ENCODE measurements at regions not wholly inside any gene's neighbourhood (a gene's known extent, or its start where the extent isn't known, plus 50 kb on each side); places are given as distances from the start of the nearest gene placed in this dataset.
A peak's percentile ranks its signal among the peaks of the same experiment; 100 is the strongest.

- DNase-seq = no peak
- 86 to 93% (median 89%) methylated on average over 4 of the region's 4 CpGs for WGBS, 3 donors
- no peak for TF ChIP-seq CTCF (IDR thresholded peaks at IDR 0.05)
- H3K9me3 ChIP-seq = peaks cover 14% of the 10 kb centered on the region
- no peaks in the 10 kb centered on the region for H3K36me3 ChIP-seq (ENCODE audit: insufficient read depth in 1 of 2, low read depth in 1 of 2)
- H3K4me1 ChIP-seq = peaks cover 9% of the 10 kb centered on the region
- H3K27ac ChIP-seq = no peak overlapping the region
- no peak for ATAC-seq
- intact Hi-C loops (cut with DNase I) = no loop called here
- no peaks in the 10 kb centered on the region for H3K27me3 ChIP-seq (ENCODE audit: insufficient read depth in 3 of 3, low read length in 2 of 3)
- H3K4me3 ChIP-seq = no peak overlapping the region
Measured at GRCh38 chr10:78330884-78331283, 297.2 kb downstream of the RPS24 start.

GRCh38 chr10:78331391-78331922 is 297.8 kb downstream of the RPS24 start:
- Histone ChIP-seq H3K4me1 (peaks cover 10% of the 10 kb centered on the region), H3K27ac (no peak overlapping the region), H3K9me3 (peaks cover 8% of the 10 kb centered on the region), H3K27me3 (ENCODE audit: insufficient read depth in 3 of 3, low read length in 2 of 3) (no peaks in the 10 kb centered on the region), H3K4me3 (no peak overlapping the region), H3K36me3 (ENCODE audit: insufficient read depth in 1 of 2, low read depth in 1 of 2) (no peaks in the 10 kb centered on the region)
- no peak for TF ChIP-seq CTCF (IDR thresholded peaks at IDR 0.05)
- 61 to 79% (median 75%) methylated on average over 6 of the region's 6 CpGs for WGBS, 3 donors
- DNase-seq = peak in 1 of 2 donors; percentile 27
- intact Hi-C loops (cut with DNase I) = no loop called here
- peak in 3 of 4 donors; percentile 16 to 35 (median 18) for ATAC-seq

- peak in 1 of 4 donors; percentile 58 for ATAC-seq
- Histone ChIP-seq H3K4me1 (peaks cover 10% of the 10 kb centered on the region), H3K27ac (no peak overlapping the region), H3K4me3 (no peak overlapping the region), H3K27me3 (ENCODE audit: insufficient read depth in 3 of 3, low read length in 2 of 3) (no peaks in the 10 kb centered on the region), H3K9me3 (peaks cover 3% of the 10 kb centered on the region), H3K36me3 (ENCODE audit: insufficient read depth in 1 of 2, low read depth in 1 of 2) (no peaks in the 10 kb centered on the region)
- DNase-seq = peak in 1 of 2 donors; percentile 43
- 71 to 87% (median 77%) methylated on average over 7 of the region's 7 CpGs for WGBS, 3 donors
- intact Hi-C loops (cut with DNase I) = no loop called here
- no peak for TF ChIP-seq CTCF (IDR thresholded peaks at IDR 0.05)
Measured at GRCh38 chr10:78332012-78332411, 298.3 kb downstream of the RPS24 start.

- intact Hi-C loops (cut with DNase I) = no loop called here
- DNase-seq (no peak), ATAC-seq (no peak)
- Histone ChIP-seq H3K4me1 (peaks cover 10% of the 10 kb centered on the region), H3K9me3 (no peaks in the 10 kb centered on the region), H3K4me3 (no peak overlapping the region), H3K36me3 (ENCODE audit: insufficient read depth in 1 of 2, low read depth in 1 of 2) (no peaks in the 10 kb centered on the region), H3K27me3 (ENCODE audit: insufficient read depth in 3 of 3, low read length in 2 of 3) (no peaks in the 10 kb centered on the region), H3K27ac (no peak overlapping the region)
- TF ChIP-seq CTCF (IDR thresholded peaks at IDR 0.05) = no peak
Measured at GRCh38 chr10:78332657-78333056, 299.0 kb downstream of the RPS24 start.
